H1 (cell line): ENCODE measurements at regions not wholly inside any gene's neighbourhood (a gene's known extent, or its start where the extent isn't known, plus 50 kb on each side); places are given as distances from the start of the nearest gene placed in this dataset.

ENCODE experiments used
- CHD7 ChIP-seq: fragments of 300-600 bp; sonication (generic); IDR thresholded peaks from 2 replicates; pipeline ENCODE4 v1.7.1; 2012; ENCODE audit warnings: low read length, moderate library complexity, mild to moderate bottlenecking, inconsistent platforms; ENCODE audit not compliant: insufficient replicate concordance
- CTCF ChIP-seq, 3 experiments: IDR thresholded peaks; 1 replicate in 2 of 3; 2 replicates in 1 of 3; pipeline versions ENCODE4 v1.5.1 to v1.6.1; 2011; ENCODE audit warnings: low read length in 3 of 3, mild to moderate bottlenecking in 3 of 3, inconsistent platforms in 2 of 3, low read depth in 1 of 3, moderate library complexity in 1 of 3; ENCODE audit not compliant: insufficient read depth in 1 of 3; ENCODE audit errors: control extremely low read depth in 1 of 3
- POLR2A ChIP-seq, 2 experiments: IDR thresholded peaks; 1 replicate in 1 of 2; 2 replicates in 1 of 2; pipeline ENCODE4 v1.6.1; 2011; ENCODE audit warnings: low read depth in 2 of 2, low read length in 2 of 2, mild to moderate bottlenecking in 2 of 2; ENCODE audit errors: control extremely low read depth in 1 of 2
- RAD21 ChIP-seq, 2 experiments: IDR thresholded peaks in 1 of 2; conservative IDR thresholded peaks in 1 of 2; 2 replicates each; pipeline ENCODE4 v1.6.1; 2011; ENCODE audit warnings: low read depth in 2 of 2, low read length in 2 of 2, improper control_type of control experiment in 1 of 2, inconsistent platforms in 1 of 2, mild to moderate bottlenecking in 1 of 2, moderate library complexity in 1 of 2
- RNF2 ChIP-seq: fragments of 200-900, 300-1000 bp; sonication (generic); IDR thresholded peaks from 2 replicates; pipeline ENCODE4 v1.7.1; 2016; ENCODE audit warnings: borderline replicate concordance, low read depth, mild to moderate bottlenecking, antibody characterized with exemption, low read length; ENCODE audit not compliant: poor library complexity, severe bottlenecking; ENCODE audit errors: missing control alignments
- TEAD4 ChIP-seq: IDR thresholded peaks from 2 replicates; pipeline ENCODE4 v1.6.1; 2012; ENCODE audit warnings: low read depth, low read length, inconsistent platforms, mixed read lengths
- USF2 ChIP-seq: IDR thresholded peaks from 2 replicates; pipeline ENCODE4 v1.6.1; 2011; ENCODE audit warnings: low read length, improper control_type of control experiment

GRCh38 chr16:80437707-80438106 lies 103.1 kb upstream of the DYNLRB2 start (continued):
- TF ChIP-seq CHD7 (no peak), RNF2 (no peak), RAD21 (IDR thresholded peaks at IDR 0.05 in 1 of 2, conservative IDR thresholded peaks at IDR 0.05 in 1 of 2; ENCODE audit: low read depth in 2 of 2, low read length in 2 of 2) (peak; percentile 33 to 48), TEAD4 (no peak), POLR2A (IDR thresholded peaks at IDR 0.05; ENCODE audit: control extremely low read depth in 1 of 2, low read depth in 2 of 2, low read length in 2 of 2) (no peak), USF2 (no peak), CTCF (IDR thresholded peaks at IDR 0.05; ENCODE audit: control extremely low read depth in 1 of 3, insufficient read depth in 1 of 3, low read depth in 1 of 3, low read length in 3 of 3) (peak; percentile 42 to 58 (median 47))
